ENCODE measurements at regions not wholly inside any gene's neighbourhood (a gene's known extent, or its start where the extent isn't known, plus 50 kb on each side); places are given as distances from the start of the nearest gene placed in this dataset.

- DNase-seq, result no peak
Measured at GRCh38 chr10:24152270-24152669, 56.7 kb upstream of the KIAA1217 start.

- DNase-seq, result no peak
Measured at GRCh38 chr10:24153031-24153430, 55.9 kb upstream of the KIAA1217 start.

- DNase-seq, result no peak
Measured at GRCh38 chr10:24153537-24153936, 55.4 kb upstream of the KIAA1217 start.

GRCh38 chr10:24156686-24157085, 52.3 kb upstream of the KIAA1217 start:
- no peak for DNase-seq

- DNase-seq, result no peak
Measured at GRCh38 chr10:24157567-24157966, 51.4 kb upstream of the KIAA1217 start.

Measured in activated CD4-positive, alpha-beta T cell treated with anti-CD3 and anti-CD28 coated beads, Interleukin-2, amount 50 U/mL, for 48 hours (primary cell).